Stomach smooth muscle (tissue), 2 donors: ENCODE measurements at regions not wholly inside any gene's neighbourhood (a gene's known extent, or its start where the extent isn't known, plus 50 kb on each side); places are given as distances from the start of the nearest gene placed in this dataset.

Experiments used
- H3K27ac ChIP-seq: one replicate; pipeline ENCODE4 v1.7.0; 2013; ENCODE audit warnings: mild to moderate bottlenecking, low read length, inconsistent platforms
- H3K27me3 ChIP-seq, 2 donors: one replicate each; pipeline ENCODE4 v1.7.0; 2013; ENCODE audit warnings: low read length in 2 of 2; ENCODE audit not compliant: insufficient read depth in 2 of 2, control insufficient read depth in 1 of 2
- H3K36me3 ChIP-seq, 2 donors: one replicate each; pipeline ENCODE4 v1.7.0; 2013; ENCODE audit warnings: low read length in 2 of 2; ENCODE audit not compliant: control insufficient read depth in 2 of 2, insufficient read depth in 2 of 2
- H3K4me1 ChIP-seq: one replicate; pipeline ENCODE4 v1.7.0; 2013; ENCODE audit warnings: low read length; ENCODE audit not compliant: control insufficient read depth, insufficient read depth
- H3K4me3 ChIP-seq, 2 donors: one replicate each; pipeline ENCODE4 v1.7.0; 2013; ENCODE audit warnings: low read length in 2 of 2
- H3K9ac ChIP-seq, 2 donors: one replicate each; pipeline ENCODE4 v1.7.0; 2013; ENCODE audit warnings: low read length in 2 of 2, mild to moderate bottlenecking in 1 of 2
- H3K9me3 ChIP-seq, 2 donors: one replicate each; pipeline ENCODE4 v1.7.0; 2013; ENCODE audit warnings: low read length in 2 of 2; ENCODE audit not compliant: control insufficient read depth in 2 of 2
- donor health status: healthy.
- donor health status: Pancreatic carcinoma.

DNA sequence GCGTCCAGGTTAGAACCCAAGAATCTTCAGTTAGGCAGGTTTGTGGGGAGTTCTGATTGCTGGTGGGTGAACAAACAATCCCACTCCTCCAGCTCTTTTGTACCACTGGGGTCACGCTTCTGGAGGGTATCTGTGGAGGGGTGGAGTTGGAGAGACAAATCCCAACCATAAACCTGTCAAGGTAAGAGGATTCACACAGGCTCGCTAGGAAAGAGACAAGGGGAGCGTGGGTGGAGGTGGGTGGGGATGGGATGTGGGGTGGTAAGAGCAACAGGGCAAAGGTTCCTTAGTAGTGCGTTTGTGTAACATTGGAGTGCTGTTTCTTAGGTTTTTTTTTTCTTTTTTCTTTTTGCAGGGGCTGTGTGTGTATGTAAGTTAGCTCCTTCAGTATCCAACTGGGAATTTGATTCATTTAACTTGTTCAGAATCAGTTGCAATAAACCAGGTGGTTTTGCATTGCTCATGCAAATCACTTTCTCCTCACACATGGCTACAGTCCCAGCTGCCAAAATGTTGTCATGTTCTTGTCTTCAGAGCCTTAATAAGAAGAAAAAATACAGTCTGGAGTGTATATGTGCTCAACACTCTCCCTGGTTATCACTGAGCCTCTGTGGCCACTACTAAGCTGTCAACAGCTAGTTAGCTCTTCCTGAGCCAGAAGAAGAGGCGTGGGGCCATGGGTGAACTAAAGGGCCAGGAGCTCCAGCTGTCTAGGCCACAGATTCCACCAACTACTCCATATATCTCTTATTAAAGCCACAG is 164.0 kb upstream of the RAD23B start:
- Histone ChIP-seq H3K4me3 (no peak overlapping the region), H3K27me3 (no peaks in the 10 kb centered on the region), H3K4me1 (no peaks in the 10 kb centered on the region), H3K9me3 (peaks cover 0 to 3% of the 10 kb centered on the region in 2 donors), H3K36me3 (no peaks in the 10 kb centered on the region), H3K9ac (no peak overlapping the region), H3K27ac (no peak overlapping the region)

- Histone ChIP-seq H3K36me3 (no peaks in the 10 kb centered on the region), H3K9ac (no peak overlapping the region), H3K27ac (no peak overlapping the region), H3K9me3 (peaks cover 0 to 3% of the 10 kb centered on the region in 2 donors), H3K27me3 (no peaks in the 10 kb centered on the region), H3K4me3 (no peak overlapping the region), H3K4me1 (no peaks in the 10 kb centered on the region)
Observed at GRCh38 chr9:107119735-107120134, 163.3 kb upstream of the RAD23B start.

- Histone ChIP-seq H3K27ac (no peak overlapping the region), H3K9me3 (peaks cover 0 to 3% of the 10 kb centered on the region in 2 donors), H3K4me3 (no peak overlapping the region), H3K9ac (no peak overlapping the region), H3K36me3 (no peaks in the 10 kb centered on the region), H3K27me3 (no peaks in the 10 kb centered on the region), H3K4me1 (no peaks in the 10 kb centered on the region)
Observed at GRCh38 chr9:107123389-107123788, 159.7 kb upstream of the RAD23B start.

- no peak overlapping the region for H3K9ac ChIP-seq
Observed at GRCh38 chr9:107127608-107128007, 155.5 kb upstream of the RAD23B start.

GRCh38 chr9:107131108-107131799 is 151.8 kb upstream of the RAD23B start:
- H3K4me3 ChIP-seq = no peak overlapping the region
- no peak overlapping the region for H3K9ac ChIP-seq
- H3K27ac ChIP-seq = no peak overlapping the region
- no peaks in the 10 kb centered on the region for H3K9me3 ChIP-seq
- H3K36me3 ChIP-seq = no peaks in the 10 kb centered on the region
- H3K4me1 ChIP-seq = no peaks in the 10 kb centered on the region
- H3K27me3 ChIP-seq = no peaks in the 10 kb centered on the region

More at GRCh38 chr9:107127608-107128007, 155.5 kb upstream of the RAD23B start:
- Histone ChIP-seq H3K4me1 (no peaks in the 10 kb centered on the region), H3K27me3 (no peaks in the 10 kb centered on the region), H3K27ac (no peak overlapping the region), H3K4me3 (no peak overlapping the region), H3K9me3 (no peaks in the 10 kb centered on the region), H3K36me3 (no peaks in the 10 kb centered on the region)

- H3K36me3 ChIP-seq = no peaks in the 10 kb centered on the region
- no peak overlapping the region for H3K9ac ChIP-seq
- H3K27me3 ChIP-seq = no peaks in the 10 kb centered on the region
- H3K4me3 ChIP-seq = no peak overlapping the region
- H3K27ac ChIP-seq = no peak overlapping the region
- H3K9me3 ChIP-seq = no peaks in the 10 kb centered on the region
- peaks cover 5% of the 10 kb centered on the region for H3K4me1 ChIP-seq
Observed at GRCh38 chr9:107136296-107136695, 146.8 kb upstream of the RAD23B start.

GRCh38 chr9:107137495-107138202 is 145.4 kb upstream of the RAD23B start:
- no peaks in the 10 kb centered on the region for H3K27me3 ChIP-seq
- no peak overlapping the region for H3K4me3 ChIP-seq
- no peaks in the 10 kb centered on the region for H3K9me3 ChIP-seq
- no peak overlapping the region for H3K9ac ChIP-seq
- H3K27ac ChIP-seq = no peak overlapping the region
- no peaks in the 10 kb centered on the region for H3K36me3 ChIP-seq
- H3K4me1 ChIP-seq = peaks cover 6% of the 10 kb centered on the region

DNA sequence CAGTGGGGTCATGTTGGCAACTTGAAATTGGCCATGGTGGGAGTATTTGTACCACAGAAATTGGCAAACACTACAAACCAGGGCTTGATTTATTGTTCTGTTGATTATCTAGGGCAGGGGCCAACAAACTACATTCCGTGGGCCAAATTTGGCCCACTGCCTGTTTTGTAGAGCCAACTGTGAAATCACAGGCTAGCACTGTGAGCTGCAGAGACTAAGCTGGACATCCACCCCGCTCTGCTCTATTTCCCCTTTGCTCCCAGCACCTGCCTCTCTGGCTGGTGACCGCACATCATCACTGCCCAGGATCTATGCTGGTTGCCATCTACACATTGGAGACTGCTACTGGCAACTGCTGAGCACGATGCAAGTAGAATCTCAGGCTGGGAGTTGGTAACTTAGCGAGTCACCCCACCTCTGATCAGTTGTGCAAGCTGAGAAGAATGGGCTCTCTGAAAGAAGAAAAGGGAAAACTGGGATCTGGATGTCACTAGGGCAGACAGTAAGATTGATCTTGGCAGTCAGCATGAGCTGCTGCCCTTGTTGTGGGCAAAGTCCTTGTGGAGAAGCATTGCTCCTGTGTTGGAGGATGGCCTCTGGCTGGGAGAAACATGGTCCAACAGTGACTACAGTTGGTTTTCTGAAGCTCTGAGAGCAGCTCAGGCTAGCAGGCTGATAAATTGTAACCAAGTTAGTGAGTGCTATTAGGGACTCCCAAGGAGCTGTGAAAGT is 144.7 kb upstream of the RAD23B start:
- no peak overlapping the region for H3K27ac ChIP-seq
- peaks cover 7% of the 10 kb centered on the region for H3K4me1 ChIP-seq
- no peak overlapping the region for H3K9ac ChIP-seq
- no peaks in the 10 kb centered on the region for H3K9me3 ChIP-seq
- no peaks in the 10 kb centered on the region for H3K36me3 ChIP-seq
- no peak overlapping the region for H3K4me3 ChIP-seq
- no peaks in the 10 kb centered on the region for H3K27me3 ChIP-seq

DNA sequence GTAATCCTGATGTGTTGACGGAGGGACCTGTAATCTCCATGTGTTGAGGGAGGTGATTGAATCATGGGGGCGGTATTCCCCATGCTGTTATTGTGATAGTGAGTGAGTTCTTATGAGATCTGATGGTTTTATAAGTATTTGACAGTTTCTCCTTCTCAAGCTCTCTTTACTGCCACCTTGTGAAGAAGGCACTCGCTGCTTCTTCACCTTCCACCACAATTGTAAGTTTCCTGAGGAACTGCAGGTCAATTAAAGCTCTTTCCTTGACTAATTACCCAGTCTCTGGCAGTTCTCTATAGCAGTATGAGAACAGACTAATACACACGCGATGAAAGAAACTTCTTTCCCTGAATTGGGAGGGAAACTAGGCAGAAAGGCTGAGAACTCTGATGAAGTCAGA is 141.1 kb upstream of the RAD23B start:
- Histone ChIP-seq H3K4me1 (peaks cover 7% of the 10 kb centered on the region), H3K4me3 (no peak overlapping the region), H3K9me3 (no peaks in the 10 kb centered on the region), H3K36me3 (no peaks in the 10 kb centered on the region), H3K27ac (no peak overlapping the region), H3K27me3 (no peaks in the 10 kb centered on the region), H3K9ac (no peak overlapping the region)

GRCh38 chr9:107142430-107142829 is 140.6 kb upstream of the RAD23B start:
- Histone ChIP-seq H3K4me1 (peaks cover 7% of the 10 kb centered on the region), H3K9ac (no peak overlapping the region), H3K4me3 (no peak overlapping the region), H3K36me3 (no peaks in the 10 kb centered on the region), H3K9me3 (no peaks in the 10 kb centered on the region), H3K27me3 (no peaks in the 10 kb centered on the region), H3K27ac (no peak overlapping the region)
